OCI-LY3 (cell line): ENCODE measurements at regions not wholly inside any gene's neighbourhood (a gene's known extent, or its start where the extent isn't known, plus 50 kb on each side); places are given as distances from the start of the nearest gene placed in this dataset.

Experiments
- H2AFZ ChIP-seq: fragments of 200-600, 300-600 bp; shearing (Covaris generic); 2 replicates; pipeline ENCODE4 v1.6.0; 2014; ENCODE audit warnings: antibody characterized with exemption, low read depth, low read length
- H3K27ac ChIP-seq: fragments of 200-600, 300-600 bp; sonication (generic); 2 replicates; pipeline ENCODE4 v1.5.1; 2014; ENCODE audit warnings: mild to moderate bottlenecking, low read length, moderate library complexity, mixed read lengths
- H3K27me3 ChIP-seq: fragments of 200-600, 300-600 bp; sonication (generic); 2 replicates; pipeline ENCODE4 v1.6.1; 2014; ENCODE audit warnings: low read depth, low read length, mixed read lengths
- H3K36me3 ChIP-seq: fragments of 200-600, 300-600 bp; sonication (generic); replicated peaks from 2 replicates; pipeline ENCODE3; 2014; ENCODE audit warnings: low read depth, low read length, mixed read lengths
- H3K4me1 ChIP-seq: fragments of 300-600, 200-600 bp; sonication (generic); 2 replicates; pipeline ENCODE4 v1.6.1; 2014; ENCODE audit warnings: low read length, mixed read lengths
- H3K4me2 ChIP-seq: fragments of 200-600, 300-600 bp; sonication (generic); 2 replicates; pipeline ENCODE4 v1.6.1; 2014; ENCODE audit warnings: low read length, mixed read lengths
- H3K4me3 ChIP-seq: fragments of 300-600, 200-600 bp; sonication (generic); 2 replicates; pipeline ENCODE4 v1.5.1; 2014; ENCODE audit warnings: antibody characterized with exemption, mild to moderate bottlenecking, low read length, moderate library complexity
- H3K79me2 ChIP-seq: fragments of 300-600, 200-600 bp; shearing (Covaris generic); 2 replicates; pipeline ENCODE4 v1.6.1; 2014; ENCODE audit warnings: mild to moderate bottlenecking, low read length, mixed read lengths
- H3K9ac ChIP-seq: fragments of 300-600, 200-600 bp; shearing (Covaris generic); 2 replicates; pipeline ENCODE4 v1.6.0; 2014; ENCODE audit warnings: mild to moderate bottlenecking, low read length, moderate library complexity
- H3K9me3 ChIP-seq: fragments of 200-600, 300-600 bp; shearing (Covaris generic); 2 replicates; pipeline ENCODE4 v1.6.1; 2014; ENCODE audit warnings: low read length, mixed read lengths; ENCODE audit not compliant: insufficient read depth
- H4K20me1 ChIP-seq: fragments of 200-600, 300-600 bp; sonication (generic); 2 replicates; pipeline ENCODE4 v1.6.1; 2016; ENCODE audit warnings: low read length, mixed read lengths; ENCODE audit not compliant: insufficient read depth
- EZH2phosphoT487 ChIP-seq: fragments of 200-600 bp; shearing (Covaris generic); IDR thresholded peaks from 2 replicates; pipeline ENCODE4 v1.6.1; 2018; ENCODE audit warnings: antibody characterized with exemption, mixed run types, low read depth
- TF ChIP-seq, protein P1 (sequence below): fragments of 200-600, 300-600 bp; sonication (generic); IDR thresholded peaks from 2 replicates; pipeline ENCODE4 v1.5.1; 2014; ENCODE audit warnings: antibody characterized with exemption, low read length, low read depth

- TF ChIP-seq, protein P1, sequence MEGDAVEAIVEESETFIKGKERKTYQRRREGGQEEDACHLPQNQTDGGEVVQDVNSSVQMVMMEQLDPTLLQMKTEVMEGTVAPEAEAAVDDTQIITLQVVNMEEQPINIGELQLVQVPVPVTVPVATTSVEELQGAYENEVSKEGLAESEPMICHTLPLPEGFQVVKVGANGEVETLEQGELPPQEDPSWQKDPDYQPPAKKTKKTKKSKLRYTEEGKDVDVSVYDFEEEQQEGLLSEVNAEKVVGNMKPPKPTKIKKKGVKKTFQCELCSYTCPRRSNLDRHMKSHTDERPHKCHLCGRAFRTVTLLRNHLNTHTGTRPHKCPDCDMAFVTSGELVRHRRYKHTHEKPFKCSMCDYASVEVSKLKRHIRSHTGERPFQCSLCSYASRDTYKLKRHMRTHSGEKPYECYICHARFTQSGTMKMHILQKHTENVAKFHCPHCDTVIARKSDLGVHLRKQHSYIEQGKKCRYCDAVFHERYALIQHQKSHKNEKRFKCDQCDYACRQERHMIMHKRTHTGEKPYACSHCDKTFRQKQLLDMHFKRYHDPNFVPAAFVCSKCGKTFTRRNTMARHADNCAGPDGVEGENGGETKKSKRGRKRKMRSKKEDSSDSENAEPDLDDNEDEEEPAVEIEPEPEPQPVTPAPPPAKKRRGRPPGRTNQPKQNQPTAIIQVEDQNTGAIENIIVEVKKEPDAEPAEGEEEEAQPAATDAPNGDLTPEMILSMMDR, result peak; percentile 80
- TF ChIP-seq EZH2phosphoT487, result no peak
- peaks cover 8% of the 10 kb centered on the region; the same call in 1 of the 2 replicates for H3K27me3 ChIP-seq
- H3K4me3 ChIP-seq, result no peak overlapping the region
- no peaks in the 10 kb centered on the region for H3K36me3 ChIP-seq
- no peak overlapping the region for H3K9ac ChIP-seq
- H3K9me3 ChIP-seq, result 0 out of 2 replicates have a peak, but pooled peaks cover 6% of the 10 kb centered on the region
- H3K4me2 ChIP-seq, result no peak overlapping the region
- H3K79me2 ChIP-seq, result no peaks in the 10 kb centered on the region
- no peak overlapping the region for H3K27ac ChIP-seq
- no peak overlapping the region for H2AFZ ChIP-seq
- H4K20me1 ChIP-seq, result no peaks in the 10 kb centered on the region
- no peaks in the 10 kb centered on the region for H3K4me1 ChIP-seq
Measured at GRCh38 chr13:60335531-60335930, 61.5 kb upstream of the TDRD3 start.

DNA sequence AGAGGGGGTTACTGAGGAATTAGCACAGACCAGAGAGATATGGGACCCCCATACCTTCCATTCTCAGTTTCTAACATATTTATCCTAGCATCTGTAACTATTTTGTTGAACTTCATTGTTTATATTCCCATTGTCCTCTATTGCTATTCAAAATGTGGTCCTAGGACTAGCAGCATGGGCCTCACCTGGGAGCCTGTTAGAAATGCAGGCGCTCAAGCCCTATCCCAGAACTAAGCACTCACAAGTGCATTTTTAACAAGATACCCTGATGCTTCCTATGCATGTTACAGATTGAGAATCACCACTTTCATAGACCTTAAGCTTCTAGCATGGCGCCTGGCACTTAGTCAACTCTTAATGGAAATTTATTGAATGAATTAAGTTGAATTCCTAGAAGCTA lies 58.3 kb upstream of the TDRD3 start:
- H3K4me2 ChIP-seq, result no peak overlapping the region
- H3K36me3 ChIP-seq, result no peaks in the 10 kb centered on the region
- H3K9ac ChIP-seq, result no peak overlapping the region
- no peaks in the 10 kb centered on the region for H4K20me1 ChIP-seq
- no peak overlapping the region for H3K4me3 ChIP-seq
- H2AFZ ChIP-seq, result no peak overlapping the region
- peaks cover 4% of the 10 kb centered on the region for H3K4me1 ChIP-seq
- TF ChIP-seq EZH2phosphoT487, result no peak
- TF ChIP-seq, protein P1, result no peak
- H3K79me2 ChIP-seq, result no peaks in the 10 kb centered on the region
- peaks cover 8% of the 10 kb centered on the region; the same call in 1 of the 2 replicates for H3K27me3 ChIP-seq
- no peak overlapping the region for H3K27ac ChIP-seq
- no peaks in the 10 kb centered on the region for H3K9me3 ChIP-seq

GRCh38 chr13:60343978-60344377 lies 53.0 kb upstream of the TDRD3 start:
- Histone ChIP-seq H3K9me3 (no peaks in the 10 kb centered on the region), H3K27ac (no peak overlapping the region), H3K4me1 (peaks cover 10% of the 10 kb centered on the region), H2AFZ (0 out of 2 replicates have a peak overlapping the region, but pooled peaks have one; percentile 40), H3K79me2 (no peaks in the 10 kb centered on the region), H3K4me3 (no peak overlapping the region), H3K27me3 (peaks cover 3% of the 10 kb centered on the region; the same call in 1 of the 2 replicates), H4K20me1 (no peaks in the 10 kb centered on the region), H3K4me2 (peak overlapping the region; percentile 15; the same call in 1 of the 2 replicates), H3K36me3 (no peaks in the 10 kb centered on the region), H3K9ac (no peak overlapping the region)
- TF ChIP-seq EZH2phosphoT487, result no peak
- TF ChIP-seq, protein P1, result no peak

- Histone ChIP-seq H3K9me3 (no peaks in the 10 kb centered on the region), H2AFZ (no peak overlapping the region), H3K27ac (no peak overlapping the region), H4K20me1 (no peaks in the 10 kb centered on the region), H3K4me2 (no peak overlapping the region), H3K79me2 (no peaks in the 10 kb centered on the region), H3K9ac (no peak overlapping the region), H3K36me3 (no peaks in the 10 kb centered on the region), H3K27me3 (no peaks in the 10 kb centered on the region), H3K4me3 (no peak overlapping the region), H3K4me1 (peaks cover 10% of the 10 kb centered on the region)
- no peak for TF ChIP-seq EZH2phosphoT487
- TF ChIP-seq, protein P1, result no peak
Measured at GRCh38 chr13:60347174-60347573, 49.8 kb upstream of the TDRD3 start.
